HG03520 (cell line): ENCODE measurements at regions not wholly inside any gene's neighbourhood (a gene's known extent, or its start where the extent isn't known, plus 50 kb on each side); places are given as distances from the start of the nearest gene placed in this dataset.

ENCODE experiments used
- ATAC-seq: cut with Tn5 transposase; IDR thresholded peaks from one replicate; pipeline ENCODE4 v1.9.1; 2021; ENCODE audit warnings: mild to moderate bottlenecking, moderate library complexity; ENCODE audit not compliant: unreplicated experiment

DNA sequence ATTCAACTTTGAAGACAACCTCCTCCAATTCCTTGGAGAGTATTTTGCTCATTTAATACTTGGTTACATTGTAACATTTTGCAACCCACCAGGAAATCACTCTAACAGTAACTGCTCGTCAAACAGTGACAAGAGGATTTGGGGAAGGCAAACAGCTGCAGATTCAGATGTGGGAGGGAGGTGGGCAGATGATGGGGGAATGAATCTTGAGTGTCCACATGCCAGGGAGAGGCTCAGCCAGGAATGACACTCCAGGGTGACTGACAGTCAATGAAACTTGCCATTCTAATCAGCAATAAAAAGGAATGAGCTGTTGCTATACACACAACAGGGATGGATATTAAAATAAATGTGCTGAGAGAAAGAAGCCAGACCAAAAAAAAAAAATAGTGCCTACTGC, 97.7 kb upstream of the ANKRD55 start:
- no peak for ATAC-seq

DNA sequence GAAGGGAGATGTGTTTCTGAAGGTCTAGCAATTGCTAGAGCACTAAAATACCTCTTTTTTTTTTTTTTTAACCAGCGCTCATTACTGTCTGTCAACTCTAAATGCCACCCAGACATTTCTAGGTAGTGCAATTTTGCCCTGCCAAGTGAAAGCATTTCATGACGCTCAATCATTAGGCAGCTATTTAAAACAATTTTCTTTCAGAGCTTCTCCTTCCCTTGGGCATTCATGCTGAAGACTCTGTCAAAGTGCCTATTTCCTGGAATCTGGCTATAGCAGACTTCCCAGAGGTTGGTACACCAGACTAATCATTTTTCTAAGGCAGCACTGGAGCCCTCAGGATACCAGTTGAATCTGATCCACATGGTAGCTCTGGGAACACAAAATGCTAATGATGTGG, 97.0 kb upstream of the ANKRD55 start:
- no peak for ATAC-seq

DNA sequence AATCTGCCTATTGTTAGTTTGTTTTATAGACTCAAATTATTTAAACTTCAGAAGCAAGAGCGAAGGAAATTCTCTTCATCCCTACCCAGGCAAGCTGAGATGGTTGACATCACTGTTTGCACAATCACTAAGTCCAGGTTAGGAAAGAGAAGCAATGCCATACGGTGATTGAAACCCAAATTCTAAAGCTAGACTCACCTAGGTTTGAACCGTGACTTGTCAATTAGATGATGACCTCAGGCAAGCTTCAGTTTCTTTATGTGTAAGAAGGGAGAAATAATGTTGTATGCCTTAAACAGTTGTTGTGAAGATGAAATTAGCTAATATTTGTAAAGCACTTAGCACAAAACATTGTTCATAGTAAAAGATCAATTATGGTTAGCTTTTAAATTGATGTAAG, 96.5 kb upstream of the ANKRD55 start:
- ATAC-seq = peak; percentile 52

DNA sequence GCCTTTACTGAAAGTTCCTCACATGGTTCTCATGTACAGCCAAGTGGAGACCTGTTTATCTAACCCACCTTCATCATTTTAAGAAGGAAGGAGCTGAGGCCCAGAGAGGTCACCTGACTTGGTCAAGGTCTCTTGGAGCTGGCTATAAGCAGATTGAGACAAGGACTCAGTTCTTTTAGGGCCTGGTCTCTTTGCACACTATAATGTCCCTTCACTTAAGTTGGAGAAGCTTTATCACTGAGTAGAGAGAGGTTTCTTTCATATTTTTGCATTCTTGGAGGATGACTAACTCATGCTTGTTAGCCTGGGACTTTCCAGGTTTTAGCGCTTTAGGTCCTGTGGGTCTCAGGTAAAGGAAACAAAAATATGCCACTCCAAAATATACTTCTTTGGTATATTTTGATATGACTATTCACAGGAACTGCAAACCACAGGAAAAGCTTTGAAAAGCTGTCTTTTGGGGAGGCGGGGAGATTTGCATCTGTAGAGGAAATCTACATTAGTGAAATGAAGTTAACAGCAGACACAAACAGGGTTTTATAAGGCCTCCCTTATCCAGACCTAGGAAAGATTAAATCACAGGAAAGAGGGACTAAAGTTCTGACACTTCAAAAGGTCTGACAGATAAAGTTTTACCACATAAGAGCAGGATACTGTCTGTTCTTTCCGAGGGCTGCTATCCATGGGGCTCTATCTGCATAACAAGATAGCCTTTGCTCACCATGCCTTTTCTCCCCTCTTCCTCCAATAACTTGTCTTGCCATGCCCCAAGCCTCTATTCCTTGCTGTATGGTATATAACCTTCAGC, 95.8 kb upstream of the ANKRD55 start:
- ATAC-seq = peak; percentile 44

DNA sequence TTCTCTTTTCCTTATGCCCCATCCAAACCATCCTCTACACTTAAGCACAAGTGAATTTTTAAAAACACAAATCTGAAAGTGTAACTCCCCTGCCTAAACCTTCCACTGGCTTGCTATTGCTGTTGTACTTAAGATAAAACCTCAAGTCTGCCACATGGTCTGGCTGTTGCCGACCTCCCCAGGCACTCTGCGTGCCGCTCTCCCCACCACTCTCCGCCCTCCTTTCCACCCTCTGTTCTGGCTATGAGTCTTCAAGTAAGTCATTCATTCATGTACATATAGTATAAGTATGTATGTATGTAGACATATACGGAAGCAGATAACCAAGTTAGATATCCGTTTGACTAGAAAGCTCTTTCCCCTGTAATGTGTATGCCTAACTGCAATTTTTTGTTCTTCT, 94.7 kb upstream of the ANKRD55 start:
- peak; percentile 47 for ATAC-seq

DNA sequence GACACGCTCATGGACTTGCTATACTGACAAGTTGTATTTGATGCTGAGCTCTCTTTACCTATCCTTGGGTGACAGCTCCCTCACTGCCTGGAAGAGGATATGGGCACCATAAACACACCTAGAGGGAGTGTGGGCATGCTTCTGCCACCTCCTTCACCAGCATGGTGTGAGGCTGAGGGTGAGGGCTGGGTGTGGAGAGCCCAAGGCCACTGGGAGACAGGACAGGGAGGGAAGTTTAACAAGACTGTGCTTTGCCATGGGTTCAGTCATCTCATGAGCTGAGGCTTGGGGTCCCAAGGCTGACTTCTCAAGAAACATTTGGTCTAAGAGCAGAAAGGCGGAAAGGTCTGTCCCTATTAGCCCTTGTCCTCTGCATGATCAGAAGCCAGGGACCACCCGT, 93.6 kb upstream of the ANKRD55 start:
- no peak for ATAC-seq

DNA sequence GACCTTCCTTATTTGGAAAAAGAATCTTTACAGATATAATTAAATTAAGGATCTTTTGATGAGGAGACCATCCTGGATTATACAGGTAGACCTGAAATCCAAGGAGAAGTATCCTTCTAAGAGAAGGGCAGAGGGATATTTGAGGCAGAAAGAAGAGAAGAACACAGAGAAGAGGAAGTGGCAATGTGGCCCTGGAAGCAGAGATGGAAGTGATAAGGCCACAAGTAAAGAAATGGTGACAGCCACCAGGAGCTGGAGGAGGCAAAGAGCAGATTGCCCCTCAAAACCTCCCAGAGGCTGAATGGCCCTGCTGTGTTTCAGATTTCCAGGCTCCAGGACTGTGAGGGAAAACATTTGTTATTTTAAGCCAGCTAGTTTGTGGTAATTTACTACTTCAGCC, 93.0 kb upstream of the ANKRD55 start:
- ATAC-seq = no peak

DNA sequence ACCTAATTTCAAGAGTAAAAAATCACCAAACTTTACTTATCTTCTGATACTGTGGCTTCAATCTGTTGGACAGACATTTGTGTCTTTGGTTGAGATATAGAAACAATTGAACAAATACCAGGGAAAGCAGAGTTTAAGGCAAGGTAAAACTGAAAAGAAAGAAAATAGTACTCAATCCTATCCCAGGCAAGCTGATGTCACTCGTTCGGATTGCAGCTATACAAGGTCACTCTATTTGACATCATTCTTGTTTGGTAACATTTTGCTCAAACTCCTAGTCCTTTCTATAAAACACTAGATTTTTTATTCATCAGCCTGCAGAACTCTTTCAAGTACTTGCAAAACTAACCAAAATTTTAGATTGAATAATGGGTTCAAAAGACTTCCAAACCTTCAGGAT, 91.9 kb upstream of the ANKRD55 start:
- no peak for ATAC-seq

DNA sequence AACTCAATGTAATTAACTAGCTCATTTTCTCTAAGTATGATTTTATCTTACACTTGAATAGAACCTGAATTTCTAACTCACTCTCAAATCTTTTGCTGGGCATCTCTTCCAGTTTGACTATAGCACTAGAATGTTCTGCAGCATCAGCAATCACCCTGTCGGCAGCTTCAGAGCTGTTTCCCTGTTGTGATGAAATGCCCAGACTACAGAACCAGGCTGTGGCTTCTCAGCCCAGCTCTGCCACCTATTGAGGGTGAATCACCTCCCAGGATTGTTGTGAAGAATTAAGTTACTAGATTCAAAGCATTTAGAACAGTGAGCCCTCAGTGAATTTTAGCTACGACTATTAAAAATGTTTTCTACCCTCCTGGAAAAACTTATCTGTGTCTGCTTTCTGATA, 90.4 kb upstream of the ANKRD55 start:
- ATAC-seq = no peak

DNA sequence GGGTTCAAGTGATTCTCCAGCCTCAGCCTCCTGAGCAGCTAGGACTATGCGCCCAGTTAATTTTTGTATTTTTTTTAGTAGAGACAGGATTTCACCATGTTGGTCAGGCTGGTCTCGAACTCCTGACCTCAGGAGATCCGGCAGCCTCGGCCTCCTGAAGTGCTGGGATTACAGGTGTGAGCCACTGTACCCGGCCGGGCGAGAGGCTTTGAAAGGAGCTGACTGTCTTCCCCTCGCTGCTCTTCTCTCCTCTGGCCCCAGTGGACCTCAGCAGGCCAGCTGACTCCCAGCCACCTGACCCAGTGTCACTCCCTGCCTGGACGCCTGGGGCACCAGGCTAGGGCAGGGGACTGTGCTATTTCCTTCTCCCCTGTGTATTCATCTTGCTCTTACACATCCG, 89.5 kb upstream of the ANKRD55 start:
- ATAC-seq = no peak

DNA sequence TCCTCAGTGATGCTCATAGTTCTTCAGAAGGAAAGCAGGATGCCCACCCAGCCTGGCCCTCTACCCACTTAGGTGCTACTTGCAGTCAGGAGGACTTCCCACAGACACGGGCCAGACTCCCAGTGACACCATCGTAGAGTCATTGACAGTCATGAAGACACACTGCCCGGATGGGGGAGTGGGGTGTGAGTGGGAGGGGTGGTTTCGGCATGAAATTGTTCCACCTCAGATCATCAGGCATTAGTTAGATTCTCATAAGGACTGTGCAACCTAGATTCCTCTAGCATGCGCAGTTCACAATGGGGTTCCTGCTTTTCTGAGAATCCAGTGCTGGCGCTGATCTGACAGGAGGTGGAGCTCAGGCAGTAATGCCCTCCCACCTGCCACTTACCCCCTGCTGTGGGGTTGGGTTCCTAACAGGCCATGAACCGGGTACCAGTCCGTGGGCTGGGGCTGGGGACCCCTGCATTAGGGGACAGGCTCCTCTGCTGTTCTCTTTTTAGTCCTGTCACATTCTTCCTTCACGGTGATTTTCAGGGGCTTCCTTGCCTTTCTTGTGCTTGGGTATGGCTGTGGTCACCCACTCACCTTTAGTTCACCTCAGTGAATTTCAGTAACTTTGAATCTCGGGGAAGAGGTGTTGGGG, 88.2 kb upstream of the ANKRD55 start:
- no peak for ATAC-seq

DNA sequence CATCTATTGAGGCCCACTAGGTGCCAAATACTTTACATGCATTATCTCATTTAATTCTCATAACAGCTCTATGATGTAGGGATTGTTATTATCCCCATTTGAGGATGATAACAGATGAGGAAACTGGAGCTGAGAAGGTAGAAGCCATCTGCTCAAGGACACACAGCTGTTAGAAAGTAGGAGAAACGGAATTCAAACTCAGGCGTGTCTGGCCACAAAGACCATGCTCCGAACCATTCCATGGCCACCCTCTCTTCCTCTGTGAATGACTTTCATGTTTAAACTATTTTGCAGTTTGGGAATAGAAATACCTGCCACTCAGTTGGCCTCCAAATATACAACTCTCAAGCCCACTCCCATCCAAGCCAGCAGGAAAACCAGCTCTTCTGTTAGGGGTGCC, 87.6 kb upstream of the ANKRD55 start:
- no peak for ATAC-seq

DNA sequence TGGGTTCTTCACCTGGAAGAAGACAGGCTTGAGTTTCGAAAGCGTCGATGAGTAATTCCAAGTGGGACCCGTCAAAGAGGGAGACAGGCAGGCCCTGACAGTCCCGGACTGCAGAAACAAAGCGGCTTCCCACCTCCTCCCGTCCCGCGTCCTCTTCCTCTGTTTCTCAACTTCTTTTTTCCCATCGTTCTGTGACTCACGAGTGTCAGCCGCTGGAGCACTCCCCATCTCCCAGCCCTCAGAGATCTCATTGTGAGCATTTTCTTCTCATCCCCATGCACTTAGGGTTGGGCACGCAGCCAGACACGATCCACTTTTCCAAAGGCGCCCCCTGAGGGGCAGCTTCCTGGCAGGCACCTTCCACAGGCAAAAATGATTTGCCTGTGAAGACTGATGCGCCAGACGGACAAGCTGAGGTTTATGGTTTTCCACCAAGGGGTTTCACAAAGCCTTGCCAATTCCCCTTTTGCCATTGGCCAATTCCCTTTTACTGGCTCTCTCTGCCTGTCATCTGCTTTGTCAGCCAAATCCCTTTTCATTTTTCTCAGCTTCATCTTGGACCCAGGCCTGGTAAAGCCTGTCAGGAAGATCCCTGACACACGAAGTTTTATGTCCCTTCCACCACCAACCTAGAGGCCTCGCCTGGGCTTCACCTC, 86.5 kb upstream of the ANKRD55 start:
- no peak for ATAC-seq

DNA sequence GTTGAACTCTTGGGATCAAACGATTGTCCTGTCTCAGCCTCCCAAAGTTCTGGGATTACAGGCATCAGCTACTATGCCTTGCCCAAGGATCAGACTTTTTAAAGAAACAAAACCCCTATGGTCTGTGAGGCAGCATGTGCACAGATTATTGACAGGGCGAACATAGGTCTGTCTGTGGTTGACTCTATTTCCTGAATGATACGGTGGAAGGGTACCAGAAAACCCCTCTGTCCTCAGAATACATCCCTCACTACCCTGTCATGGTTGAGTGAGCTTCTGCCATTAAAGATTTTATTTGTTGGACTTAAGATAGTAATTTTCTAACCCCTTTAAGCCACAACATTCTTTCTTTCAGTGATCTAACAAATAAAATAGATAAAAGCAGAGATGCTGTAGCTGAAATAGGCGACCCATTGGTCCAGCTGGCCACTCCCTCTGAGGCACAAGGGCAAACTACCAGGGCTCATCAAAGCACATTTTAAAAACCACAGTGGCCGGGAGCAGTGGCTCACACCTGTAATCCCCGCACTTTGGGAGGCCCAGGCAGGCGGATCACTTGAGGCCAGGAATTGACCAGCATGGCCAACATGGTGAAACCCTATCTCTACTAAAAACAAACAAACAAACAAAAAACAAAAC, 84.9 kb upstream of the ANKRD55 start:
- ATAC-seq = peak; percentile 55

DNA sequence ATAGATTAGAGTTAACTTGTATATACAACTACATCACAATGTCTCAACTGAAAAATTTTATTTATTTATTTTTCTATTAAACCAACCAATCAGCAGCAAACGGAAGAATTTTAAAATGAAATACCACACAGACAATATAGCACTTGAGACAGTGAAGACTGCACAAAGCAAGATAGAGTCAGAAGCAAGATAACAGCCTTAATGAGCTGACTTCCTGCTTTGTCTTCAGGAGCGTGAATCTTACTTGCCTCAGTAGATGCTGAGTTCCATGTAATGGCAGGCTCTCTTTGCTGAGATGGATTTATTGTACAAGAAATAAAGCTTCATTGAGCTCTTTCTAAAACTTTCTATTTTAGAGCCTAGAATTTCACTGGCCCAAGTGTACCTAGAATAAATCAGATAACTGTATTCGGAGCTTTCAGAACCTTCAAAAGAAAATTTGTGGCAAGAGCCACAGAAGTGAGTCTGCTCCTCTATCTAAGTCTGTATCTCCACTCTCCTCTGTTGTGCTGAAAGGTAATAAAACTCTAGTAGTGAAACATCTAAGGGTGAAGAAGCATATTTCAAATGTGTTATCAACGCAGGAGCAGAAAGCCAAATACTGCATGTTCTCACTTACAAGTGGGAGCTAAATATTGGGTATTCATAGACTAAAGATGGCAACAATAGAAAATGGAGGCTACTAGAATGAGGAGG, 83.3 kb upstream of the ANKRD55 start:
- no peak for ATAC-seq

DNA sequence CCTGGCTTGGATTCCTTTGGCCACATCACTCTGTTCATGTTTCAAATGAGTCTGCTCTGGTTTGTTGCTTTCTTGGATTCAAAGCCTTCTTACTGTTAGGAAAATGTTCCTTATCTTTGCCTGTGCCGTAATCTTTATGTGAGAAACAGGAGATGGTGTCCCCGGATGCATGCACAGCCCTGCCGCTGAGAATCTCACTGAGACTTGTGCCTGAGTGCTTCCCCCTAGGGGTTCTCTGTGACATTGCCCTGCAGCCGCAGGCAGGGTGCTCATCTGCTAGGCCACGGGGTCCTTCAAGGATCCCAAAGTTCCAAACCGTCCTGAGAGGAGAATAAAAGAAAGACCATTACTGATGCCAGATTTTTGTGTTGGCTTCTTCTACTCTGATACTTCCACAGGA, 81.4 kb upstream of the ANKRD55 start:
- ATAC-seq = peak; percentile 75

DNA sequence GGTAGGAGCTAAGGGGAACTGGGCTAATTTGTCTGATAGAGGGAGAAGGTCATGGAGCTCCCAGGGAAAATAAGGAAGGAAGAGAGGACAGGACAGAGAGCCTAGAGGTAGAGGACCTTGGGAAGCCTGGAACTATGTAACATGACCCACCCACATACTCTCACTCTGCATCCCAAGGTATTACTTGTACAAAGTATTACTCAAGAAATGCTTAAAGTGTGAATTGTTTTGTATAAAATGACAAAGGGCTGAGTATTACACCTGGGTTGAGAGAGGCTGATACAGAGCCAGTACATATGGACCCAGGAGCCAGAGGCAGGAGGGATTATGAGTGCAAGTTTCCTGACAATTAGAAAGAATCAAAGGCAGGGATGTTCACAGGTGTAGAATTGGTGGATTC, 80.5 kb upstream of the ANKRD55 start:
- no peak for ATAC-seq

DNA sequence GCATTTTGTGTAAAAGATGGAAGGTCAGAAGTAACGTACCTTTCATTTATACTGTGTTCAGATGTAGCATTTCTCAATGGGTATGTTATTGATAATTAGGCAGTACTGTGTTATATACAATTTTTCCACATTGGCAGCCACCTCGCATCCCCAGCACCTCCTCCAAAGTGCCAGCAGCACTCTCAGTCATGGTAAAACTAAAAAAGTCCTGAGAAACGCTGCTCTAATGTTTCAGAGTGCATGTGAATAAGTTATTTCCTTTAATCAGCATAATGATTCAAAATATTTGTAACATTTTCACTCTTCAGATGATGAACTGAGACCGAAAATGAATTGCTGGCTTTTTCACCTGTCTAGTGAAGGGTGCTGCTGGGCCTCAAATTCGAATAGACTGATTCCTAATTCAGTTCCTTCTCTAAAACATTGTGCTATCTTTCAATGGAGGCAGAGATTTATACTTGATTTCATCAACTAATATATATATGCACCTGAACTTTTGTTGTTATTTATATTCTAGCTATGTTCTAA, 79.9 kb upstream of the ANKRD55 start:
- ATAC-seq = no peak

DNA sequence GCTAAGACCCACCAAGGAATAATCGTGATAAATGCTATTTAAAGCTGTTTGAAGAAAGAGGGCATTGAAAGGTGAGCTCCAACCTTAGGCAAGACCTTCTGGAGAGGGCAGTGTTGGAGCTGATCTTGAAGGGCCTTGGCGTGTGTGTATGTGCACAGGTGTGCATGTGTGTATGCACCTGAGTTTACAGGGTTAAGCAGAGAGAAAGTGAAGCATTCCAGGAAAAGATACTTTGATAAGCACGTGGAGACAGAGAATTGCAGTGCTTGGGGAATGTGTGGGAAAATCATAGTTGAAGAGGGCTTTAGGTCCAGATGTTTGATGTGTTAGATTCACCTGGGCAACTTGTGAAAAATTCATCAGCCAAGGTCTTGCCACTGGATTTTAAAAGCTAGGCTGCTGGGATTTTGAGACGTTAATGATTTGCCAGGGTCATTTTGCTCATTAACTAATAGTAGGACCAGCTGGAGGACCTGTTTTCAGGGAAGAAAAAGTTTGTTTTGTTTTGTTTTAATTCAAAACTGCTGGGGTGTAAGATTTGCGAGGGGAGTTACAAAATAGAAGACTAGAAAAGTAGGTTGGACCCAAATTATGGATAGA, 78.3 kb upstream of the ANKRD55 start:
- no peak for ATAC-seq

DNA sequence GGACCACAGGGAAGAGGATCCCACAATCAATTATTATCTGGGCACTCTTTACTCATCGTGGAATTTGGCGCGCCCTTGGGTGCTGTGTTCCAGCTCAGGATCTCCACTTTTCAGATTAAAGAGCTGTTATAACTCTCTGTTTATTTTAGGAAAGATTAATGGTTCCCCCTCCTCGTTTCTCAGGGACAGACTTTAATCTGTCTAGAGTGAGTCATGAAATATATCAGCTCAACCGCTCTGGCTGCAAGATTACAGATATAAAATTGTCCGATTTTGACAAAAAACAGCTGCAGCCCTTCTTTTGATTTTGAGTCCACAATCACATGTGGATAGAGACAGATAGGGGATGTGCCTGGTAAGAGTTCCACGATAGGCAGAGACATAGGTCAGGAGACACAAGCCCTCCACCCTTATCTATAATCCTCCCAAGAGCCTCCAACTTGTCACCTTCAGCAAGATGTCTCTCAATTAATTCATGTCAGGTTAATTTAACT, 77.6 kb upstream of the ANKRD55 start:
- ATAC-seq = no peak
